ENCODE measurements at regions not wholly inside any gene's neighbourhood (a gene's known extent, or its start where the extent isn't known, plus 50 kb on each side); places are given as distances from the start of the nearest gene placed in this dataset.

DNA sequence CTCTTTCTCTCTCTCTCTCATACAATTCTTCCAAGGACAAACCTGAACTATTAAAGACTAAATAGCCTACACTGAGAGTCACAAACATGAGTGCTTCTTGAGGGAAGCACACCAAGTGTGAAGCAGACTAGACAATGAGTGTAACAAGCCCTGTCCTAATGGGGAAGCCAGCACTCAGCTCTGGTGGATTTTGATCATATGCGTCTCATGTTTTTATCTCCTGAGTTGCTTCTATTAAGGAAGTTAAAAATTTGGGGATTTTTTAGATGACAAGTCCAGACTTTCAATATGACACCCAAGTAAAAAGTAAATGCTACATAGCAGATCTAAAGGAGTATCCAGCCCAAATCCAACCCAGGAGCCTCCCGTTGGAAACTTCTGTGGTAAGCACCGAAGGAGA lies 437.8 kb downstream of the RFC3 start:
- TF ChIP-seq, protein P1, sequence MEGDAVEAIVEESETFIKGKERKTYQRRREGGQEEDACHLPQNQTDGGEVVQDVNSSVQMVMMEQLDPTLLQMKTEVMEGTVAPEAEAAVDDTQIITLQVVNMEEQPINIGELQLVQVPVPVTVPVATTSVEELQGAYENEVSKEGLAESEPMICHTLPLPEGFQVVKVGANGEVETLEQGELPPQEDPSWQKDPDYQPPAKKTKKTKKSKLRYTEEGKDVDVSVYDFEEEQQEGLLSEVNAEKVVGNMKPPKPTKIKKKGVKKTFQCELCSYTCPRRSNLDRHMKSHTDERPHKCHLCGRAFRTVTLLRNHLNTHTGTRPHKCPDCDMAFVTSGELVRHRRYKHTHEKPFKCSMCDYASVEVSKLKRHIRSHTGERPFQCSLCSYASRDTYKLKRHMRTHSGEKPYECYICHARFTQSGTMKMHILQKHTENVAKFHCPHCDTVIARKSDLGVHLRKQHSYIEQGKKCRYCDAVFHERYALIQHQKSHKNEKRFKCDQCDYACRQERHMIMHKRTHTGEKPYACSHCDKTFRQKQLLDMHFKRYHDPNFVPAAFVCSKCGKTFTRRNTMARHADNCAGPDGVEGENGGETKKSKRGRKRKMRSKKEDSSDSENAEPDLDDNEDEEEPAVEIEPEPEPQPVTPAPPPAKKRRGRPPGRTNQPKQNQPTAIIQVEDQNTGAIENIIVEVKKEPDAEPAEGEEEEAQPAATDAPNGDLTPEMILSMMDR (IDR thresholded peaks at IDR 0.05) = no peak
- no peak for TF ChIP-seq POLR2A (IDR thresholded peaks at IDR 0.05)

Data from heart left ventricle (tissue), 13 donors.